ENCODE measurements at regions not wholly inside any gene's neighbourhood (a gene's known extent, or its start where the extent isn't known, plus 50 kb on each side); places are given as distances from the start of the nearest gene placed in this dataset.
A peak's percentile ranks its signal among the peaks of the same experiment; 100 is the strongest.

DNA sequence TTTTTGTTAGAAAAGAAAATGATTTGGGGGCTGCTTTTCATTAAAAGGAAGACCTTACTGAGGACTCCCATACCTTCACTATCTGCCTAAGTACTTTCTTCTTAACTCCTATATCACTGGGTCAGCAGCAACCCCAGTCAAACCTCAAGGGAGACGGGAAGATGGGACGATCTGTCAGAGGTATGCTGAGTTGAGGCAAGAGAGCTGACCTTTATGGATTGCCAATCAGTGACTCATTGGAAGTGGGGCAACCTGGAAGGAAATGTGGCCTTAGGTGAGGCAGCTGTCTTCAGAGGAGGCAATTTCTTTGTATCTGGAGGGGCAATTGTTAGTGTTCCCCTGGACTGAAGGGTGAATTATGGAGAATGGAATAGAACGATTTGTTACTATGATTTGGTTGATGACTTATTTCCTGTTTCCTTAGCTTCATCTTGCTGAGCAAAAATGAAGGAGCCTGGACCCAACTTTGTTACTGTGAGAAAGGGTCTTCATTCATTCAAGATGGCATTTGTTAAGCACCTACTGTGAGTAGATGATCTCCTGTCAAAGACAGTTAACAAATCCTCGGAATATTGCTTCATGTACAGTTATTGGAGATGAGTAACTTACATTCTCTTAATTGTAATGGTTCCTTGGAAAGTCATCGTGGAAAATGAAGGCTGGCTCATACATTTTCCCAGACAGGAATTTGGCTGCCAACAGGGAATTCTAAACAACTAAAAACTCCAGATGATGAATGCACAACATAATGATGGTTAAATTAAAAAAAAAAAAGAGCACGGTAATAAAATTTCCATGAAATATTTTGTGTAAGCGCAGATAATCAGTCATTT lies 134.7 kb upstream of the KCNJ15 start:
- in situ Hi-C loops (cut with MboI; ENCODE audit: low pct_unique_long_range_greater_than_20kb, low sequenced_read_pairs, unreplicated experiment) = no loop called here
- TF ChIP-seq CTCF (IDR thresholded peaks at IDR 0.05; ENCODE audit: extremely low read depth, insufficient read depth, missing control alignments) = no peak

GRCh38 chr21:38123626-38124025 lies 133.2 kb upstream of the KCNJ15 start:
- no peak for DNase-seq (ENCODE audit: low spot score)
- in situ Hi-C loops (cut with MboI; ENCODE audit: low pct_unique_long_range_greater_than_20kb, low sequenced_read_pairs, unreplicated experiment) = no loop called here
- no peak for TF ChIP-seq CTCF (IDR thresholded peaks at IDR 0.05; ENCODE audit: extremely low read depth, insufficient read depth, missing control alignments)

More for the DNA sequence above, 134.7 kb upstream of the KCNJ15 start:
- DNase-seq (ENCODE audit: low spot score) = no peak

DNA sequence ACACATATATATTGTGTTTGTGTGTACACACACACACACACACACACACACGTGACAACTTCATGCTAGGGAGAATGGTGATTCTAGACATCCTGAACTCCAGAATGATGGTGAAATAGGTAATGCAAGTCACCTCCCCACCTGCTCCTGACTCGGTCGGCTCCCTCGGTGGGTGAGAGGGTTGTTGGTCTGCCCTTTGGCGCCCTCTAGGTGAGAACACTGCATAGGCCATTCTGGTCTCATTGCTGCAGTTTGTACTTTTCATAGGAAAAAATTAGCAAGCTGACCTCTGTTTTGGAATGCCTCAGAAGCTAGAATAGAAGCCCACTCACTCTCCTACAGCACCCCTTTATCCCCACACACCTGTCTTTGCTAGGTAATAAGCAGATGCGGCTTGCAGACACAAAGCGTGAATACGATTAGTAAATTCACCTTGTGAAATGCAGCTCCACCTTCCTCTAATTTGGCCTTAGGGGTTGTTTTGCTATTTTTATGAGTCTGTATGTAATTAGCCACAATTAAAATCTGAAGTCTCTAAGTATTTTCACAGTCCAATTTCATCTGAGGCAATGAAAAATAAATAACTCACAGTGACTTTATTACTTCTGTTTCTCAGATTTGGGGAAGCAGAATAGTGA lies 130.0 kb upstream of the KCNJ15 start:
- TF ChIP-seq CTCF (IDR thresholded peaks at IDR 0.05; ENCODE audit: extremely low read depth, insufficient read depth, missing control alignments) = peak; percentile 73
- peak; percentile 44 for DNase-seq (ENCODE audit: low spot score)
- in situ Hi-C loops (cut with MboI; ENCODE audit: low pct_unique_long_range_greater_than_20kb, low sequenced_read_pairs, unreplicated experiment) = no loop called here

DNA sequence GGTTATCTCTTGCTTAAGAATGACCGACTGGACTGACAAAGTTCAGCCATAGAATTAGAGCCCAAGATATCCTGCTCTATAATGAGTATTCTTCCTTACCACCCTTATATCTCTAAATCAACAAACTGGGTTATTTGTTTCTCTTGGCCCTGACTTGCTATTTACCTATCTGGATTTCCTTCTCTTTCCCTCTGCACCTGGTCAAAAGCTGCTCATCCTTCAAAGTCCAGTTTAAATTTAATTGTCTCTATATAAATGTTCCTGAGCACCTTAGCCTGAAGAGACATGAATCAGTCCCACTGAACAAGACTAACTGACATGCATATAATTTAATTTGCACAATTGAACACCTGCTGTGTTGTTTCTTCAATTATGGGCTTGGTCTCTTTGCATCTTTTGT lies 127.1 kb upstream of the KCNJ15 start:
- in situ Hi-C loops (cut with MboI; ENCODE audit: low pct_unique_long_range_greater_than_20kb, low sequenced_read_pairs, unreplicated experiment) = no loop called here
- DNase-seq (ENCODE audit: low spot score) = no peak
- no peak for TF ChIP-seq CTCF (IDR thresholded peaks at IDR 0.05; ENCODE audit: extremely low read depth, insufficient read depth, missing control alignments)

DNA sequence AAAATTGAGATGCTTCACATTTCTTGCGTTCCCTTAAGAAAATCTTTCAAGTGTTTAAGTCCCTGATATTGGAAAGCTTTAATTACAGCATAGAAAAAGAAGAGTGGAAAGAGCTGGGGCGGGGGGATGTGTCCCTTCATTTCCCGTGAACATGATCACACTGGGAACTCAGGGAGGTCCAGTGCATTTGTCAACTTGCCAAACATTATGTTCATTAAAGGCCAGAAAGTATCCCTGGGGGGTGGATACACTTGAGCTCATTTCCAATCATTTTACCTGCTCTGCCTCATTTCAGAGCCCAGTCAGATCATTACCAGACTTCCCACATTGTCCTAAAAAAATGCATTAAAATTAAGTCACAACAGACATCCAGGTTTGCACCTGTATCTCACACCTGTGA lies 123.6 kb upstream of the KCNJ15 start:
- in situ Hi-C loops (cut with MboI; ENCODE audit: low pct_unique_long_range_greater_than_20kb, low sequenced_read_pairs, unreplicated experiment) = no loop called here
- no peak for DNase-seq (ENCODE audit: low spot score)
- TF ChIP-seq CTCF (IDR thresholded peaks at IDR 0.05; ENCODE audit: extremely low read depth, insufficient read depth, missing control alignments) = no peak

DNA sequence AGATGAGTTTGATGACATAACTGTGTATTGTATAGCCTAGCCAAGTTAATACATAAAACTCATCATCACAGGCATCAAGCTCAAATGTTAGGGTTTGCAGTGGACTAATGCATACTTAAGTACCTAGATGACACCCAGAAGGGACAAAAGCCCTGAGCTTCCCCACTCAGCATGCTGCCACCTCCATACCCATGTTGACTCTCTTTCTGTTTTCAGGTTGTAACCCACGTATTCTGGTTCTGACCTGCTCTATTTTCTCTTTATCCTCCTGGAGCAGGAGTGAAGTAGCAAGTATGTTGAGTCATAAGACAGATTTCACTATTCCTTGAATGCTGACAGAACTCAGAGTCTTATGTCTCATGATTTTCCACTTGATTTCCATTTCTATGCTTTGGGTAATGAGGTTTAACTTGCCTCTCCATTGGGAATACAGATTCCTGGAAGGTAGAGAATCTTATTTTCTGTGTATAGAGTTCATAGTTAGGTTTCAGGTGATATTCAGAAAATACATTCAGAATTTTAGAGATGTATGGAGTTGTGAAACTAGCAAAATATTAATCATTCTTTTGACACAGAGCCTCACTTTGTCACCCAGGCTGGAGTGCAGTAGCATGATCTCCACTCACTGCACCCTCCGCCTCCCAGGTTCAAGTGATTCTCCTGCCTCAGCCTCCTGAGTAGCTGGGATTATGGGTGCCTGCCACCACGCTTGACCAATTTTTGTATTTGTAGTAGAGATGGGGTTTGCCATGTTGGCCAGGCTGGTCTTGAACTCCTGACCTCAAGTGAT lies 122.5 kb upstream of the KCNJ15 start:
- no peak for TF ChIP-seq CTCF (IDR thresholded peaks at IDR 0.05; ENCODE audit: extremely low read depth, insufficient read depth, missing control alignments)
- in situ Hi-C loops (cut with MboI; ENCODE audit: low pct_unique_long_range_greater_than_20kb, low sequenced_read_pairs, unreplicated experiment) = no loop called here
- DNase-seq (ENCODE audit: low spot score) = no peak
